ENCODE measurements at regions not wholly inside any gene's neighbourhood (a gene's known extent, or its start where the extent isn't known, plus 50 kb on each side); places are given as distances from the start of the nearest gene placed in this dataset.

DNA sequence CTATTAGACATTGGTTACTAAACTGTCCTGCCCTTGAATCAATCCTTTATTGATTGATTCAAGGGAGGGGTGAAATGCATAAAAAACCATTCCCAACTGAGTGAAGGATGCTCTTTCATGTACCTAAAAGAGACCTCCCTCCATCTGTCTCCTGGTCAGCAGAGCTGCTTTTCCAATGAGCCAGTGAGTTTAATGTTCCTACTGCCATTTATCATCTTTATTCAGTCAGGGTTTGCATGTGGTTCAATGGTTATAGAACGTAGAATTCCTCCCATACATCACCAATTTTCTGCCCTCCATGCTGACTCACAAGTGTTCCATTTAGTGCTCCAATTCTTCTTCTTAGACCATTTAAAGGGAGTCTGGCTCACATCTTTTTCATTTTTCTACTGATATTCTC lies 199.1 kb upstream of the PCSK5 start:
- TF ChIP-seq, protein P1, sequence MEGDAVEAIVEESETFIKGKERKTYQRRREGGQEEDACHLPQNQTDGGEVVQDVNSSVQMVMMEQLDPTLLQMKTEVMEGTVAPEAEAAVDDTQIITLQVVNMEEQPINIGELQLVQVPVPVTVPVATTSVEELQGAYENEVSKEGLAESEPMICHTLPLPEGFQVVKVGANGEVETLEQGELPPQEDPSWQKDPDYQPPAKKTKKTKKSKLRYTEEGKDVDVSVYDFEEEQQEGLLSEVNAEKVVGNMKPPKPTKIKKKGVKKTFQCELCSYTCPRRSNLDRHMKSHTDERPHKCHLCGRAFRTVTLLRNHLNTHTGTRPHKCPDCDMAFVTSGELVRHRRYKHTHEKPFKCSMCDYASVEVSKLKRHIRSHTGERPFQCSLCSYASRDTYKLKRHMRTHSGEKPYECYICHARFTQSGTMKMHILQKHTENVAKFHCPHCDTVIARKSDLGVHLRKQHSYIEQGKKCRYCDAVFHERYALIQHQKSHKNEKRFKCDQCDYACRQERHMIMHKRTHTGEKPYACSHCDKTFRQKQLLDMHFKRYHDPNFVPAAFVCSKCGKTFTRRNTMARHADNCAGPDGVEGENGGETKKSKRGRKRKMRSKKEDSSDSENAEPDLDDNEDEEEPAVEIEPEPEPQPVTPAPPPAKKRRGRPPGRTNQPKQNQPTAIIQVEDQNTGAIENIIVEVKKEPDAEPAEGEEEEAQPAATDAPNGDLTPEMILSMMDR (IDR thresholded peaks at IDR 0.05; ENCODE audit: extremely low read depth in 1 of 2, insufficient read depth in 1 of 2, low read depth in 1 of 2, low read length in 2 of 2): no peak
- TF ChIP-seq EZH2 (IDR thresholded peaks at IDR 0.05; ENCODE audit: borderline replicate concordance, low read depth, low read length, severe bottlenecking): no peak
- TF ChIP-seq POLR2AphosphoS5 (IDR thresholded peaks at IDR 0.05; ENCODE audit: insufficient read depth, low read depth, low read length): no peak
- no peak for TF ChIP-seq POLR2A (IDR thresholded peaks at IDR 0.05; ENCODE audit: low read depth, low read length)
- TF ChIP-seq, protein P2, sequence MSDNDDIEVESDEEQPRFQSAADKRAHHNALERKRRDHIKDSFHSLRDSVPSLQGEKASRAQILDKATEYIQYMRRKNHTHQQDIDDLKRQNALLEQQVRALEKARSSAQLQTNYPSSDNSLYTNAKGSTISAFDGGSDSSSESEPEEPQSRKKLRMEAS (IDR thresholded peaks at IDR 0.05; ENCODE audit: insufficient read depth, insufficient read length): no peak
- no peak for TF ChIP-seq JUN (IDR thresholded peaks at IDR 0.05; ENCODE audit: borderline replicate concordance, insufficient read depth, insufficient read length, low read depth)
- no peak for TF ChIP-seq FOS (IDR thresholded peaks at IDR 0.05; ENCODE audit: borderline replicate concordance, insufficient read depth, low read length)
- TF ChIP-seq MYC (IDR thresholded peaks at IDR 0.05; ENCODE audit: low read depth, low read length): no peak
- no peak for TF ChIP-seq GATA2 (IDR thresholded peaks at IDR 0.05; ENCODE audit: insufficient read depth, insufficient read length, low read depth, low read length)
